CD4-positive, alpha-beta T cell (primary cell): ENCODE measurements at regions not wholly inside any gene's neighbourhood (a gene's known extent, or its start where the extent isn't known, plus 50 kb on each side); places are given as distances from the start of the nearest gene placed in this dataset.

Experiments
- ATAC-seq: fragments of 200-7000 bp; cut with Tn5 transposase; one replicate; pipeline ENCODE4 v1.10.0; 2022; ENCODE audit warnings: mild to moderate bottlenecking; ENCODE audit not compliant: poor library complexity
- CTCF ChIA-PET: fragments of 350-600 bp; sonication (Branson Sonifier 250); formaldehyde crosslinking; loops from one replicate; lab custom pipeline; 2021; ENCODE audit warnings: antibody characterized with exemption, inconsistent platforms; lab: Charles Lee
- POLR2A ChIA-PET: fragments of 350-600 bp; sonication (Branson Sonifier 250); formaldehyde crosslinking; loops from one replicate; lab custom pipeline; 2021; ENCODE audit warnings: antibody characterized with exemption, inconsistent platforms; lab: Charles Lee
- DNase-seq, 14 experiments: peaks; one replicate each; pipeline ENCODE4 v3.0.0-alpha.2; 2013 to 2020; ENCODE audit warnings: mixed read lengths in 2 of 14
- H3K27ac ChIP-seq, 2 donors: one replicate each; pipeline versions ENCODE4 v1.5.1 to v1.7.0; 2013; ENCODE audit warnings: low read length in 2 of 2, low read depth in 1 of 2, mild to moderate bottlenecking in 1 of 2
- H3K27me3 ChIP-seq, 2 experiments: 1 replicate in 1 of 2; 2 replicates in 1 of 2; pipeline versions ENCODE4 v1.6.1 to v1.7.0; 2013; ENCODE audit warnings: low read length in 2 of 2, control low read depth in 1 of 2, mild to moderate bottlenecking in 1 of 2, moderate library complexity in 1 of 2; ENCODE audit not compliant: insufficient read depth in 2 of 2, control insufficient read depth in 1 of 2
- H3K36me3 ChIP-seq: one replicate; pipeline ENCODE4 v1.6.1; 2013; ENCODE audit warnings: low read length, control low read depth; ENCODE audit not compliant: insufficient read depth
- H3K4me1 ChIP-seq: one replicate; pipeline ENCODE4 v1.6.1; 2013; ENCODE audit warnings: low read length, control low read depth; ENCODE audit not compliant: insufficient read depth
- H3K4me3 ChIP-seq: one replicate; pipeline ENCODE4 v1.5.1; 2013; ENCODE audit warnings: mild to moderate bottlenecking, low read length, moderate library complexity
- H3K9me3 ChIP-seq, 2 experiments: 1 replicate in 1 of 2; 2 replicates in 1 of 2; pipeline versions ENCODE4 v1.6.1 to v1.7.0; 2013; ENCODE audit warnings: low read length in 2 of 2, mild to moderate bottlenecking in 2 of 2, control low read depth in 1 of 2, moderate library complexity in 1 of 2; ENCODE audit not compliant: control insufficient read depth in 1 of 2, insufficient read depth in 1 of 2
- H3K27ac Mint-ChIP-seq: one replicate; pipeline ENCODE4 v1.8.0; 2020; ENCODE audit warnings: mixed read lengths
- H3K27me3 Mint-ChIP-seq: one replicate; pipeline ENCODE4 v1.8.0; 2021; ENCODE audit warnings: mixed read lengths
- H3K36me3 Mint-ChIP-seq: one replicate; pipeline ENCODE4 v1.8.0; 2021; ENCODE audit warnings: low read depth, mixed read lengths
- H3K4me1 Mint-ChIP-seq: one replicate; pipeline ENCODE4 v1.8.0; 2021; ENCODE audit warnings: low read depth, mixed read lengths
- H3K4me3 Mint-ChIP-seq: one replicate; pipeline ENCODE4 v1.8.0; 2020; ENCODE audit warnings: mild to moderate bottlenecking, mixed read lengths
- H3K9me3 Mint-ChIP-seq: one replicate; pipeline ENCODE4 v1.8.0; 2020; ENCODE audit warnings: mixed read lengths
- CTCF ChIP-seq: fragments of 200-600 bp; IDR thresholded peaks from one replicate; pipeline ENCODE4 v1.8.0; 2022; ENCODE audit warnings: antibody characterized with exemption, mild to moderate bottlenecking
- intact Hi-C, 2 experiments: fragments of 100-400 bp; cut with DNase I in 1 of 2; cut with micrococcal nuclease in 1 of 2; formaldehyde crosslinking; loops; one replicate each; pipeline versions ENCODE4 v1.15.1 to v1.9.0; 2023 to 2025; cut with DNase I, micrococcal nuclease

GRCh38 chr3:15974647-15975046 is 176.9 kb upstream of the ANKRD28 start:
- no peak overlapping the region for H3K27ac ChIP-seq
- H3K27me3 ChIP-seq: peaks cover 0 to 3% of the 10 kb centered on the region in 2 experiments
- ChIA-PET POLR2A (no interaction called here), CTCF (no interaction called here)
- no peaks in the 10 kb centered on the region for H3K36me3 ChIP-seq
- no peaks in the 10 kb centered on the region for H3K4me1 ChIP-seq
- Mint-ChIP-seq H3K4me1 (no peaks in the 10 kb centered on the region), H3K27me3 (no peaks in the 10 kb centered on the region), H3K9me3 (no peaks in the 10 kb centered on the region), H3K27ac (no peak overlapping the region), H3K36me3 (no peaks in the 10 kb centered on the region), H3K4me3 (no peak overlapping the region)
- ATAC-seq (no peak), DNase-seq (no peak)
- intact Hi-C loops: no loop called here
- no peak for TF ChIP-seq CTCF
- H3K4me3 ChIP-seq: no peak overlapping the region
- H3K9me3 ChIP-seq: no peaks in the 10 kb centered on the region

DNA sequence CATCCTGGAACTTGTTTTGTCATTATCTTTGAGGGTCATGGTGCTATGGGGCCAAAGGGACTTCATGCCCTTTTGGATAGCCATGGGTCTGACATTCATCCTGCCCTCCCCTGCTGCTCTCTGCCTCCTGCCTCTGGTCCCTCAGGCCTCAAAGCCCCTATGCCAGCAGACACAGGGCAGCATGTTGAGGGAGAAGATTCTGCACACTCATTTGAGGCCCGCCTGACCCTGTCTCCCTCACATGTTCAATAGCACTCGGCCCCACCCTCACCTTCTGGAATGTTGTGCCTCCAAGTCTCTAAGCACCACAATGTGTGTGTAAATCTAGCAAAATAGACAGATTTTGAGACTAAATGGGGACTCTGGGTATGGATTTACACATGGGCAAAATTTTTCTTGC is 178.7 kb upstream of the ANKRD28 start:
- intact Hi-C loops: no loop called here
- no peak overlapping the region for H3K27ac Mint-ChIP-seq

DNA sequence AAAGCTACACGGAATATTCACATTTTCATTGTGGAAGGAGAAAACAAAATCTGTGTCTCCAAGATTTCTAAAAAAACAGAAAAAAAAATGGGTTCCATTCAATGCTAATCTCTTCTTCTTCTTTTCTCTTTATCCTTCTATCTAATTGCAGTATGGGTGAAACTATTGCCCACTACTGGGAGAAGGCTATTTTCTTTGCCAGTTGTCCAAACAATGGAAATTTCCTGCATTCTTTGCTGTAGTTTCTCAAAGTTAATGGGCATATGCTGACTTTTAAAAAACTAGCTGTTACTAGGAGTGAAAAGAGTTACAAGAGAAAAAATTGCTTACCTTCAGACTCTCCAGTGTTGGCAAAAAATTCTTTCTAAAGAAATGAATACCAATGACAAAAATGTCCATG is 179.3 kb upstream of the ANKRD28 start:
- Mint-ChIP-seq H3K36me3 (no peaks in the 10 kb centered on the region), H3K9me3 (no peaks in the 10 kb centered on the region), H3K4me3 (no peak overlapping the region), H3K27ac (no peak overlapping the region), H3K27me3 (no peaks in the 10 kb centered on the region), H3K4me1 (no peaks in the 10 kb centered on the region)
- no peaks in the 10 kb centered on the region for H3K4me1 ChIP-seq
- ATAC-seq: no peak
- POLR2A ChIA-PET: no interaction called here
- intact Hi-C loops: no loop called here
- H3K36me3 ChIP-seq: no peaks in the 10 kb centered on the region
- peaks cover 0 to 3% of the 10 kb centered on the region in 2 experiments for H3K27me3 ChIP-seq
- no peak overlapping the region for H3K27ac ChIP-seq
- no peak for TF ChIP-seq CTCF
- CTCF ChIA-PET: no interaction called here
- no peak overlapping the region for H3K4me3 ChIP-seq
- DNase-seq: no peak
- H3K9me3 ChIP-seq: no peaks in the 10 kb centered on the region

More for the DNA sequence above, 178.7 kb upstream of the ANKRD28 start:
- Histone ChIP-seq H3K27me3 (peaks cover 0 to 3% of the 10 kb centered on the region in 2 experiments), H3K4me3 (no peak overlapping the region), H3K4me1 (no peaks in the 10 kb centered on the region), H3K36me3 (no peaks in the 10 kb centered on the region), H3K9me3 (no peaks in the 10 kb centered on the region), H3K27ac (no peak overlapping the region)
- DNase-seq: no peak
- Mint-ChIP-seq H3K9me3 (no peaks in the 10 kb centered on the region), H3K27me3 (no peaks in the 10 kb centered on the region), H3K4me3 (no peak overlapping the region), H3K4me1 (no peaks in the 10 kb centered on the region), H3K36me3 (no peaks in the 10 kb centered on the region)
- ChIA-PET POLR2A (no interaction called here), CTCF (no interaction called here)
- ATAC-seq: no peak
- no peak for TF ChIP-seq CTCF
